Astrocyte (in vitro differentiated cells and primary cell): ENCODE measurements at regions not wholly inside any gene's neighbourhood (a gene's known extent, or its start where the extent isn't known, plus 50 kb on each side); places are given as distances from the start of the nearest gene placed in this dataset.

ENCODE experiments used
- DNase-seq: peaks from one replicate; pipeline ENCODE4 v3.0.0-alpha.2; 2010; ENCODE audit warnings: low read depth
- FAIRE-seq: peaks from 2 replicates; lab custom pipeline; 2011; peaks lifted over from hg19 to GRCh38; lab: Jason Lieb, UNC
- H2AFZ ChIP-seq: 2 replicates; pipeline ENCODE4 v1.6.0; 2012; ENCODE audit warnings: low read depth, low read length, inconsistent platforms
- H3K27ac ChIP-seq: 2 replicates; pipeline ENCODE4 v1.5.1; 2011; ENCODE audit warnings: low read depth, low read length, inconsistent platforms
- H3K27me3 ChIP-seq: 2 replicates; pipeline ENCODE4 v1.6.0; 2011; ENCODE audit warnings: low read length, inconsistent platforms; ENCODE audit not compliant: insufficient read depth
- H3K36me3 ChIP-seq: 2 replicates; pipeline ENCODE4 v1.5.1; 2011; ENCODE audit warnings: low read length, inconsistent platforms; ENCODE audit not compliant: insufficient read depth
- H3K4me1 ChIP-seq: 2 replicates; pipeline ENCODE4 v1.5.1; 2011; ENCODE audit warnings: low read length, inconsistent platforms; ENCODE audit not compliant: insufficient read depth
- H3K4me2 ChIP-seq: 2 replicates; pipeline ENCODE4 v1.6.0; 2012; ENCODE audit warnings: low read length, inconsistent platforms
- H3K4me3 ChIP-seq: 2 replicates; pipeline ENCODE4 v1.5.1; 2011; ENCODE audit warnings: low read depth, mild to moderate bottlenecking, low read length, inconsistent platforms; ENCODE audit not compliant: insufficient read depth
- H3K79me2 ChIP-seq: 2 replicates; pipeline ENCODE4 v1.6.0; 2012; ENCODE audit warnings: mild to moderate bottlenecking, low read length, inconsistent platforms; ENCODE audit not compliant: insufficient read depth
- H3K9ac ChIP-seq: 2 replicates; pipeline ENCODE4 v1.6.0; 2012; ENCODE audit warnings: mild to moderate bottlenecking, low read length, inconsistent platforms
- H3K9me3 ChIP-seq: 2 replicates; pipeline ENCODE4 v1.5.1; 2012; ENCODE audit warnings: low read depth, mild to moderate bottlenecking, low read length, inconsistent platforms; ENCODE audit not compliant: insufficient read depth
- H4K20me1 ChIP-seq: 2 replicates; pipeline ENCODE4 v1.6.0; 2012; ENCODE audit warnings: low read length, inconsistent platforms; ENCODE audit not compliant: insufficient read depth
- H3K27ac Mint-ChIP-seq: one replicate; pipeline ENCODE4 v1.8.0; 2021; ENCODE audit warnings: mild to moderate bottlenecking, mixed read lengths; ENCODE audit not compliant: unreplicated experiment
- H3K27me3 Mint-ChIP-seq: one replicate; pipeline ENCODE4 v1.8.0; 2021; ENCODE audit warnings: low read depth, mixed read lengths; ENCODE audit not compliant: unreplicated experiment
- H3K36me3 Mint-ChIP-seq: one replicate; pipeline ENCODE4 v1.8.0; 2021; ENCODE audit warnings: low read depth, mixed read lengths; ENCODE audit not compliant: unreplicated experiment
- H3K4me1 Mint-ChIP-seq: one replicate; pipeline ENCODE4 v1.8.0; 2021; ENCODE audit warnings: low read depth, mixed read lengths; ENCODE audit not compliant: unreplicated experiment
- H3K4me3 Mint-ChIP-seq: one replicate; pipeline ENCODE4 v1.8.0; 2021; ENCODE audit warnings: mild to moderate bottlenecking, moderate library complexity, mixed read lengths; ENCODE audit not compliant: unreplicated experiment
- H3K9me3 Mint-ChIP-seq: one replicate; pipeline ENCODE4 v1.8.0; 2021; ENCODE audit warnings: mild to moderate bottlenecking, mixed read lengths; ENCODE audit not compliant: unreplicated experiment
- EZH2 ChIP-seq: IDR thresholded peaks from 2 replicates; pipeline ENCODE4 v1.6.1; 2012; ENCODE audit warnings: mild to moderate bottlenecking, low read length, inconsistent platforms; ENCODE audit not compliant: insufficient read depth
- TF ChIP-seq, protein P1 (sequence below): IDR thresholded peaks from 2 replicates; pipeline ENCODE4 v1.5.1; 2011; ENCODE audit warnings: low read depth, mild to moderate bottlenecking, inconsistent platforms, low read length, moderate library complexity; ENCODE audit not compliant: insufficient read depth

DNA sequence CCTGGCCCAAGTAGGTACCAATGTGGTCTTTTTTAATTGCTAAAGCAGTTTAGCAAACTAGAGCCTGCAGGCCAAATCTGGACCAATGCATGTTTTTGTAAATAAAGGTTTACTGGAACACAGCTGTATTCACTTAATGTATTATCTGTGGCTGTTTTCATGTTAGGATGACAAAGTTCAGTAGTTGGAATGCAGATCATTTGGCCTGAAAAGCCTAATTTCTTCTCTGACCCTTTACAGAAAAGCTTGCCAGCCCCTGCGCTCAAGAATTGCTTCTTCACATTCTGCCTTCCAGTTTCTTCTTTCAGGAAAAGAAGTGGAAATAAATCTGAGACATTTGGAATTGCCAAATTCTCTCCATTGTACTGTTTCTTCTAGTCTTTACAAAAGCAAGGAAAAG is 90.0 kb upstream of the MC3R start:
- H3K4me1 Mint-ChIP-seq, result no peaks in the 10 kb centered on the region
- peaks cover 12% of the 10 kb centered on the region for H3K9me3 Mint-ChIP-seq
- H3K9me3 ChIP-seq, result peaks cover 5% of the 10 kb centered on the region
- H3K4me1 ChIP-seq, result no peaks in the 10 kb centered on the region
- no peaks in the 10 kb centered on the region for H3K27me3 ChIP-seq
- H3K27ac Mint-ChIP-seq, result no peak overlapping the region
- H3K27me3 Mint-ChIP-seq, result no peaks in the 10 kb centered on the region
- no peaks in the 10 kb centered on the region for H3K36me3 ChIP-seq
- H3K4me2 ChIP-seq, result no peak overlapping the region
- no peak overlapping the region for H2AFZ ChIP-seq
- TF ChIP-seq EZH2, result no peak
- TF ChIP-seq, protein P1, sequence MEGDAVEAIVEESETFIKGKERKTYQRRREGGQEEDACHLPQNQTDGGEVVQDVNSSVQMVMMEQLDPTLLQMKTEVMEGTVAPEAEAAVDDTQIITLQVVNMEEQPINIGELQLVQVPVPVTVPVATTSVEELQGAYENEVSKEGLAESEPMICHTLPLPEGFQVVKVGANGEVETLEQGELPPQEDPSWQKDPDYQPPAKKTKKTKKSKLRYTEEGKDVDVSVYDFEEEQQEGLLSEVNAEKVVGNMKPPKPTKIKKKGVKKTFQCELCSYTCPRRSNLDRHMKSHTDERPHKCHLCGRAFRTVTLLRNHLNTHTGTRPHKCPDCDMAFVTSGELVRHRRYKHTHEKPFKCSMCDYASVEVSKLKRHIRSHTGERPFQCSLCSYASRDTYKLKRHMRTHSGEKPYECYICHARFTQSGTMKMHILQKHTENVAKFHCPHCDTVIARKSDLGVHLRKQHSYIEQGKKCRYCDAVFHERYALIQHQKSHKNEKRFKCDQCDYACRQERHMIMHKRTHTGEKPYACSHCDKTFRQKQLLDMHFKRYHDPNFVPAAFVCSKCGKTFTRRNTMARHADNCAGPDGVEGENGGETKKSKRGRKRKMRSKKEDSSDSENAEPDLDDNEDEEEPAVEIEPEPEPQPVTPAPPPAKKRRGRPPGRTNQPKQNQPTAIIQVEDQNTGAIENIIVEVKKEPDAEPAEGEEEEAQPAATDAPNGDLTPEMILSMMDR, result no peak
- FAIRE-seq (no peak), DNase-seq (no peak)
- H3K4me3 Mint-ChIP-seq, result no peak overlapping the region
- no peaks in the 10 kb centered on the region for H3K36me3 Mint-ChIP-seq
- no peak overlapping the region for H3K9ac ChIP-seq
- no peaks in the 10 kb centered on the region for H4K20me1 ChIP-seq
- no peak overlapping the region for H3K27ac ChIP-seq
- H3K4me3 ChIP-seq, result no peak overlapping the region
- no peaks in the 10 kb centered on the region for H3K79me2 ChIP-seq

DNA sequence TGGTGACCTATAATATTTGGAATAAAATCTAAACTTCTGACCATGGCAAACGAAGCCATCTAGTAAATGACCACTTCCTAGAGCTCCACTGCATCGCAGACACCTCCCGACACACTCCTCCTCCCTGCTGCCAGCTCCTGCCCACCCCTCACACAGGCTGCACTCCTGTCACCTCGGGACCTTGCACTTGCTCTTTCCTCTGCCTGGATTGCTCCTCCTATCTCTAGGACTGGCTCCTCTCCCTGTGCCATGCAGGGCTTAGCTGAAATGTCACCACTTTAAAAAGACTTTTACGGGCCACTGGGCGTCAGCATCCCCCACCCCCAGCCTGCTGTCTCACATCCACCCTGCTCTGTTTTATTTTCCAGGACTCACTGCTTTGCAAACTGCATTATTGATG is 87.6 kb upstream of the MC3R start:
- peaks cover 4% of the 10 kb centered on the region for H3K9me3 ChIP-seq
- FAIRE-seq, result no peak
- H3K4me1 Mint-ChIP-seq, result no peaks in the 10 kb centered on the region

DNA sequence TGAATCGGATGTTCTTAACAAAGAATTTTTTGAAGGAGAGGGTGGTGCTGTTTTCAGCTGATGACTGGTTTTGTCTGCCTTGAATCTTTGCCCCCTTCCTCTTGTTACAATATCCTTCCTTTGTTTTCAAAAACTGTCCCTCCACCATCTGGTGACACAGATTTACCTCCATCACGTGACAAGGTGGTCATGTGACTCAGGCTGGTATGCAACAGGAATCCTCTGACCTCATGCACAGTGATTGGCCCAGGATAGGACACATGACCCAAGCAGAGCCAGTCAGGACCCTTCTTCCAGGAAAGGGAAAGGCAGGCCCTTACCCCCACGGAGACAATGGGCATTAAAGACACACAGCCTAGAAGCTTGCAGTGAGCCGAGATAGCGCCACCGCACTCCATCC is 84.7 kb upstream of the MC3R start:
- Histone ChIP-seq H3K79me2 (no peaks in the 10 kb centered on the region), H4K20me1 (no peaks in the 10 kb centered on the region), H3K9me3 (peaks cover 4% of the 10 kb centered on the region), H3K27ac (no peak overlapping the region), H3K4me2 (no peak overlapping the region), H2AFZ (no peak overlapping the region), H3K4me3 (no peak overlapping the region), H3K9ac (no peak overlapping the region), H3K36me3 (no peaks in the 10 kb centered on the region), H3K4me1 (no peaks in the 10 kb centered on the region), H3K27me3 (no peaks in the 10 kb centered on the region)
- no peaks in the 10 kb centered on the region for H3K27me3 Mint-ChIP-seq
- H3K9me3 Mint-ChIP-seq, result peaks cover 9% of the 10 kb centered on the region
- H3K27ac Mint-ChIP-seq, result no peak overlapping the region
- no peaks in the 10 kb centered on the region for H3K4me1 Mint-ChIP-seq
- no peaks in the 10 kb centered on the region for H3K36me3 Mint-ChIP-seq
- DNase-seq, result no peak
- H3K4me3 Mint-ChIP-seq, result no peak overlapping the region
- no peak for FAIRE-seq
- TF ChIP-seq EZH2, result no peak

More for the DNA sequence above, 87.6 kb upstream of the MC3R start:
- Histone ChIP-seq H3K27ac (no peak overlapping the region), H3K9ac (no peak overlapping the region), H3K36me3 (no peaks in the 10 kb centered on the region), H3K4me3 (no peak overlapping the region), H3K79me2 (no peaks in the 10 kb centered on the region), H4K20me1 (no peaks in the 10 kb centered on the region), H3K27me3 (no peaks in the 10 kb centered on the region), H3K4me1 (no peaks in the 10 kb centered on the region), H2AFZ (no peak overlapping the region), H3K4me2 (no peak overlapping the region)
- Mint-ChIP-seq H3K9me3 (peaks cover 10% of the 10 kb centered on the region), H3K36me3 (no peaks in the 10 kb centered on the region), H3K27me3 (no peaks in the 10 kb centered on the region), H3K4me3 (no peak overlapping the region), H3K27ac (no peak overlapping the region)
- no peak for TF ChIP-seq EZH2
- TF ChIP-seq, protein P1, result no peak
- DNase-seq, result no peak
